ENCODE measurements at regions not wholly inside any gene's neighbourhood (a gene's known extent, or its start where the extent isn't known, plus 50 kb on each side); places are given as distances from the start of the nearest gene placed in this dataset.

GRCh38 chr1:57860931-57861565 lies 437.2 kb upstream of the DAB1 start:
- TF ChIP-seq CTCF (IDR thresholded peaks at IDR 0.05) (no peak), EZH2 (IDR thresholded peaks at IDR 0.05; ENCODE audit: borderline replicate concordance, insufficient read depth, low read depth, low read length, poor library complexity, severe bottlenecking) (no peak)
